ENCODE measurements at regions not wholly inside any gene's neighbourhood (a gene's known extent, or its start where the extent isn't known, plus 50 kb on each side); places are given as distances from the start of the nearest gene placed in this dataset.
"Not testable (repeated sequence)": the region's sequence is repeated elsewhere in the genome, so short reads cannot be mapped to it uniquely, and the experiment has no call there.

DNA sequence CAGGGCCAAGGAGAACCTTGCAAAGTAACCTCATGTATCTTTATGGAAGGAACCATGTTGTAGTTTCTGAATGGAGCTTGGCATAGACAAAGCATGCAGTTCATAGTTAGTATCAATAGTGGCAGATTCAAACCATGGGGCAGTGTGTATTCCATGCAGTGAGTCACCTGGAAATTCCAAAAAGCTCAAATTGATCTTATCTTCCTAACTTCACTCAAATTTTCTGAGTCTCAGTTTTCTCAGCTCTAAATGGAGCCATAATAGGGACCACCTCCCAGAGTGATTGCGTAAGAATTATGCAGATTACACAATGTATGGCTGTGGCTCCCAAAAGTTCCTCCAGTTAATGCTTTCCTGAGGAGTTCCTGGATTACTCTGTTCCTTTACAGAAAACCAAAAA is 549.9 kb upstream of the KLF4 start:
- no peak for DNase-seq (ENCODE audit: low spot score)
- no peak overlapping the region for H3K27ac ChIP-seq
- CTCF ChIA-PET: no interaction called here
- POLR2A ChIA-PET (ENCODE audit: low non-redundant PET): no interaction called here
- TF ChIP-seq, protein P1, sequence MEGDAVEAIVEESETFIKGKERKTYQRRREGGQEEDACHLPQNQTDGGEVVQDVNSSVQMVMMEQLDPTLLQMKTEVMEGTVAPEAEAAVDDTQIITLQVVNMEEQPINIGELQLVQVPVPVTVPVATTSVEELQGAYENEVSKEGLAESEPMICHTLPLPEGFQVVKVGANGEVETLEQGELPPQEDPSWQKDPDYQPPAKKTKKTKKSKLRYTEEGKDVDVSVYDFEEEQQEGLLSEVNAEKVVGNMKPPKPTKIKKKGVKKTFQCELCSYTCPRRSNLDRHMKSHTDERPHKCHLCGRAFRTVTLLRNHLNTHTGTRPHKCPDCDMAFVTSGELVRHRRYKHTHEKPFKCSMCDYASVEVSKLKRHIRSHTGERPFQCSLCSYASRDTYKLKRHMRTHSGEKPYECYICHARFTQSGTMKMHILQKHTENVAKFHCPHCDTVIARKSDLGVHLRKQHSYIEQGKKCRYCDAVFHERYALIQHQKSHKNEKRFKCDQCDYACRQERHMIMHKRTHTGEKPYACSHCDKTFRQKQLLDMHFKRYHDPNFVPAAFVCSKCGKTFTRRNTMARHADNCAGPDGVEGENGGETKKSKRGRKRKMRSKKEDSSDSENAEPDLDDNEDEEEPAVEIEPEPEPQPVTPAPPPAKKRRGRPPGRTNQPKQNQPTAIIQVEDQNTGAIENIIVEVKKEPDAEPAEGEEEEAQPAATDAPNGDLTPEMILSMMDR (conservative IDR thresholded peaks at IDR 0.05; ENCODE audit: low read depth): no peak

DNA sequence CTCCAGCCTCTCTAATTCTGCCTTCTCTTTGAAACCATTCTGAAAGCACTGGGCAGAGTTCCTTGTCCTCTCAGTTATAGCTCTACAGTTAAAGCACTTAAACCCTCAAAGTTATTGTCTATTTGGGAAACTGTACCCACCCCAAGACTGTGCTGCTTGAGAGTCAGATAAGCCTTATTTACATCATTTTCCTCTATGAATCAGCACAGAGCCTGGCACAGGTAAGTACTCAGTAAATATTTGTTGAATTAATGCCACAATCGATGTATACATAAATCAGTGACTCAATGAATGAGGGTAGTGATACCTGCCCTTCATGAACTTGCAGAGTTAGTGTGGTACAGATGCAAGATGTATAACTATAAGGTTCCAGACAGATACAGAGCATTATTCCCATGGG is 549.4 kb upstream of the KLF4 start:
- no peak overlapping the region for H3K27ac ChIP-seq
- ChIA-PET CTCF (no interaction called here), POLR2A (ENCODE audit: low non-redundant PET) (no interaction called here)
- TF ChIP-seq, protein P1 (conservative IDR thresholded peaks at IDR 0.05; ENCODE audit: low read depth): no peak
- DNase-seq (ENCODE audit: low spot score): no peak

DNA sequence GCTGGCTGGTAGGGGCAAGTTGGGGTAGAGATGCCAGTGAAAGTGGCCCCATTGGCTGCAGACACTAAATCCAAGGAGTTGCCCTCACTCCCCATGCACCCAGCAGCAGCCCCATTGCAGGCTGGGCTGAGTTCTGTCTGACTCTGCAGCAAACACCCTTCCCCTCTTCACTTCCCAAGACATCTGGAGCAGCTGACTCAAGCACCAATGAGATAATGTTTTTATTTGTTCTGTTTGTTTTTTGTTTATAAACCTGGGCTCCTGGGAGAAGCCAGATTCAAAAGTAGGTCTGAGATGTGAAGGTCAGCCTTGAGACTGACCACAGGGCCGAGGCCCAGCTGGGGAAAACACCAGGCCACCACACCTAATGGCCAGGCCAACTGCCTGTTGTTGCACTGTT is 545.9 kb upstream of the KLF4 start:
- CTCF ChIA-PET: interaction anchor here (0.6 kb wide), 2 partner anchors 134 to 614 kb away, joined by 3 to 5 read pairs; no protein-coding TSS in a partner anchor

DNA sequence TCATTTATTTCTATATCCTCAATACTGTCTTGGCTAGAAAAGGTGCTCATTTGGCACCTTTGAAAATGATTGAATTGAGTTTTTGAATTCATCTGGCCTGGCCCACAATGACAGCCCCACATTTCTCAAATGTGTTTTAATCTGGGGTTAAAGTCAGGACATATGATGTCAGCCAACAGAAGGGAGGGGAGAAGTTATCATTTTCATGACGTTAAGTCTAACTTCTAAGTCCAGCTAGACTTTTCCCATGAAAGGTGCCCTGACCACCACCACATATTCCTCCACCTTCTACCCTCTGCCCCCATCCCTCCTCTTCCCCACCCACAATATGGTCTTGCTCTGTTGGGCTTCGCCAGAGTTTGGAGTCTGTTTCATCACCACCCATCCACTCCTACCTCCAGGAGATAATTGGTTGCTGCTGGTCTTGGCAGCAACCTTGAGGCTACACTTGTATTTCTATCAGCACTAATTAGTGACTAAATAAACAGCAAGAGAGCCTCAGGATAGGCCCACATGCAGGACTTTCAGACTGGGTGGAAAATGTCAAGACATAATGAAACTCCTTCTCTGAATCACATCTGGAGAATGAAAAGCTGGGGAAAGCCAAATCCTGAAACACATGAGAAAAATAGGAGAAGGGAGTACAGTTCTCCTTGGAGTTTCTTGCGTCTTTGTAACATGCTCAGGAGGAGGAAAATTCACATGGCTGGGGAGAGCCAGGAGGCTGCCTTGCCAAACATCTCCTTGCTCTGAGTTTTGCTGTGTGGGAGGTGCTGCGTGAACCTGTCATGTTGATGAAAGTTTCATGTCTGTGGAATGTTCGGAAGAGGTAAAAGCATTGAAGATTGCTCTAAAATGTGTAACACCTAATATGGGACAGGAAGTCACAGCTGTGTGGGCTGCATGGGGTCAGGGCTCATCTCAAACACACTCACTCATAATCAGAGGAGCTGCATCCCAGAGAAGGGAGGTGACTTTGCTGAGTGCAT is 544.7 kb upstream of the KLF4 start:
- CTCF ChIA-PET: interaction anchor here (0.6 kb wide), 1 partner anchor 120 kb away, joined by 4 read pairs; no protein-coding TSS in a partner anchor
- no peak overlapping the region for H3K27ac ChIP-seq
- TF ChIP-seq, protein P1 (conservative IDR thresholded peaks at IDR 0.05; ENCODE audit: low read depth): no peak
- DNase-seq (ENCODE audit: low spot score): no peak
- POLR2A ChIA-PET (ENCODE audit: low non-redundant PET): no interaction called here

More for the DNA sequence above, 545.9 kb upstream of the KLF4 start:
- H3K27ac ChIP-seq: no peak overlapping the region
- POLR2A ChIA-PET (ENCODE audit: low non-redundant PET): no interaction called here
- DNase-seq (ENCODE audit: low spot score): no peak
- TF ChIP-seq, protein P1 (conservative IDR thresholded peaks at IDR 0.05; ENCODE audit: low read depth): no peak

DNA sequence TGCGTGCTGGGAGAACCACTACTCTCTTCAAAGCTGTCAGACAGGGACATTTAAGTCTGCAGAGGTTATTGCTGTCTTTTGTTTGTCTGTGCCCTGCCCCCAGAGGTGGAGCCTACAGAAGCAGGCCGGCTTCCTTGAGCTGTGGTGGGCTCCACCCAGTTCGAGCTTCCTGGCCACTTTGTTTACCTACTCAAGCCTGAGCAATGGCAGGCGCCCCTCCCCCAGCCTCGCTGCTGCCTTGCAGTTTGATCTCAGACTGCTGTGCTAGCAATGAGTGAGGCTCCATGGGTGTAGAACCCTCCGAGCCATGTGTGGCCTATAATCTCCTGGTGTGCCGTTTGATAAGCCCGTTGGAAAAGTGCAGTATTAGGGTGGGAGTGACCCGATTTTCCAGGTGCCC is 542.5 kb upstream of the KLF4 start:
- H3K27ac ChIP-seq; CTCF ChIA-PET; POLR2A ChIA-PET (ENCODE audit: low non-redundant PET); DNase-seq (ENCODE audit: low spot score): not testable (repeated sequence)

DNA sequence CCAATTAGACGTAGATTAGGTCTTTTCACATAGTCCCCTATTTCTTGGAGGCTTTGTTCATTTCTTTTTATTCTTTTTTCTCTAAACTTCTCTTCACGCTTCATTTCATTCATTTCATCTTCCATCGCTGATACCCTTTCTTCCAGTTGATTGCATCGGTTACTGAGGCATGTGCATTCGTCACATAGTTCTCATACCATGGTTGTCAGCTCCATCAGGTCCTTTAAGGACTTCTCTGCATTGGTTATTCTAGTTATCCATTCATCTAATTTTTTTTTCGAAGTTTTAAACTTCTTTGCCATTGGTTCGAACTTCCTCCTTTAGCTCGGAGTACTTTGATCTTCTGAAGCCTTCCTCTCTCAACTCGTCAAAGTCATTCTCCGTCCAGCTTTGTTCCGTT is 541.7 kb upstream of the KLF4 start:
- DNase-seq (ENCODE audit: low spot score); H3K27ac ChIP-seq; POLR2A ChIA-PET (ENCODE audit: low non-redundant PET): not testable (repeated sequence)
- CTCF ChIA-PET: interaction anchor here (0.6 kb wide), 1 partner anchor 81 kb away, joined by 3 read pairs; no protein-coding TSS in a partner anchor

DNA sequence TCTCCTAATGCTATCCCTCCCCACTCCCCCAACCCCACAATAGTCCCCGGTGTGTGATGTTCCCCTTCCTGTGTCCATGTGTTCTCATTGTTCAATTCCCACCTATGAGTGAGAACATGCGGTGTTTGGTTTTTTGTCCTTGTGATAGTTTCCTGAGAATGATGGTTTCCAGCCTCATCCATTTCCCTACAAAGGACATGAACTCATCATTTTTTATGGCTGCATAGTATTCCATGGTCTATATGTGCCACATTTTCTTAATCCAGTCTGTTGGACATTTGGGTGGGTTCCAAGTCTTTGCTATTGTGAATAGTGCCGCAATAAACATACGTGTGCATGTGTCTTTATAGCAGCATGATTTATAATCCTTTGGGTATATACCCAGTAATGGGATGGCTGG is 537.1 kb upstream of the KLF4 start:
- H3K27ac ChIP-seq; DNase-seq (ENCODE audit: low spot score); POLR2A ChIA-PET (ENCODE audit: low non-redundant PET); CTCF ChIA-PET: not testable (repeated sequence)

DNA sequence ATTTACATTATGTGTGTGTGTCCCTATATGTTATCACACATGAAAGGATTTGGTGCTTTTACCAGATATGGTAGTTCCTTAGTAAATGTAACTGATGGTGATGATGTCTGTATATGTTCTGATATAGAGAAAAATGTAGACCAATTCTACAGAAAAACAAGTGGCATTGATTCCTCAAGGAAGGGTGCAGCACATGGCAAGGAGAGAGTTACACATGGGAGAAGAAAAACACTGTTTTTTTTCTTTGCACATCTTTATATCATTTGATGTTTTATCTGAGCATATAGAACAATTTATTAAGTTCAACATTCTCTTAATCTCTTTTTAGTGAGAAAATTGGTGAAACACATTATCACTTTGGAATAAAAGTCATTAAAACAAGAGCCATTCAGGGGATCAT is 535.0 kb upstream of the KLF4 start:
- DNase-seq (ENCODE audit: low spot score): no peak
- ChIA-PET POLR2A (ENCODE audit: low non-redundant PET) (no interaction called here), CTCF (interaction anchor here (0.7 kb wide), 1 partner anchor 13 kb away, joined by 4 read pairs; no protein-coding TSS in a partner anchor)
- no peak overlapping the region for H3K27ac ChIP-seq
- TF ChIP-seq, protein P1 (conservative IDR thresholded peaks at IDR 0.05; ENCODE audit: low read depth): no peak
